Astrocyte of the cerebellum (primary cell): ENCODE measurements at regions not wholly inside any gene's neighbourhood (a gene's known extent, or its start where the extent isn't known, plus 50 kb on each side); places are given as distances from the start of the nearest gene placed in this dataset.

Source experiments
- DNase-seq: peaks from one replicate; pipeline ENCODE4 v3.0.0-alpha.2; 2011; ENCODE audit warnings: low read depth
- H3K4me3 ChIP-seq: 2 replicates; pipeline ENCODE4 v1.5.1; 2011; ENCODE audit warnings: mild to moderate bottlenecking, low read depth, low read length, moderate library complexity
- in situ Hi-C: cut with HindIII; loops from 2 replicates; pipeline ENCODE4 v1.10.0; 2017; ENCODE audit warnings: low sequenced_read_pairs
- TF ChIP-seq, protein P1 (sequence below): IDR thresholded peaks from 2 replicates; pipeline ENCODE4 v1.5.1; 2012; ENCODE audit warnings: low read length, low read depth, moderate library complexity, mild to moderate bottlenecking; ENCODE audit errors: missing control alignments

GRCh38 chr5:3996707-3997336, 401.2 kb downstream of the IRX1 start:
- no peak overlapping the region for H3K4me3 ChIP-seq
- in situ Hi-C loops = no loop called here
- TF ChIP-seq, protein P1, sequence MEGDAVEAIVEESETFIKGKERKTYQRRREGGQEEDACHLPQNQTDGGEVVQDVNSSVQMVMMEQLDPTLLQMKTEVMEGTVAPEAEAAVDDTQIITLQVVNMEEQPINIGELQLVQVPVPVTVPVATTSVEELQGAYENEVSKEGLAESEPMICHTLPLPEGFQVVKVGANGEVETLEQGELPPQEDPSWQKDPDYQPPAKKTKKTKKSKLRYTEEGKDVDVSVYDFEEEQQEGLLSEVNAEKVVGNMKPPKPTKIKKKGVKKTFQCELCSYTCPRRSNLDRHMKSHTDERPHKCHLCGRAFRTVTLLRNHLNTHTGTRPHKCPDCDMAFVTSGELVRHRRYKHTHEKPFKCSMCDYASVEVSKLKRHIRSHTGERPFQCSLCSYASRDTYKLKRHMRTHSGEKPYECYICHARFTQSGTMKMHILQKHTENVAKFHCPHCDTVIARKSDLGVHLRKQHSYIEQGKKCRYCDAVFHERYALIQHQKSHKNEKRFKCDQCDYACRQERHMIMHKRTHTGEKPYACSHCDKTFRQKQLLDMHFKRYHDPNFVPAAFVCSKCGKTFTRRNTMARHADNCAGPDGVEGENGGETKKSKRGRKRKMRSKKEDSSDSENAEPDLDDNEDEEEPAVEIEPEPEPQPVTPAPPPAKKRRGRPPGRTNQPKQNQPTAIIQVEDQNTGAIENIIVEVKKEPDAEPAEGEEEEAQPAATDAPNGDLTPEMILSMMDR = no peak
- DNase-seq = no peak

- DNase-seq = no peak
- no peak overlapping the region for H3K4me3 ChIP-seq
- in situ Hi-C loops = no loop called here
- TF ChIP-seq, protein P1 = no peak
These were observed 402.0 kb downstream of the IRX1 start for GRCh38 chr5:3997670-3998069.

DNA sequence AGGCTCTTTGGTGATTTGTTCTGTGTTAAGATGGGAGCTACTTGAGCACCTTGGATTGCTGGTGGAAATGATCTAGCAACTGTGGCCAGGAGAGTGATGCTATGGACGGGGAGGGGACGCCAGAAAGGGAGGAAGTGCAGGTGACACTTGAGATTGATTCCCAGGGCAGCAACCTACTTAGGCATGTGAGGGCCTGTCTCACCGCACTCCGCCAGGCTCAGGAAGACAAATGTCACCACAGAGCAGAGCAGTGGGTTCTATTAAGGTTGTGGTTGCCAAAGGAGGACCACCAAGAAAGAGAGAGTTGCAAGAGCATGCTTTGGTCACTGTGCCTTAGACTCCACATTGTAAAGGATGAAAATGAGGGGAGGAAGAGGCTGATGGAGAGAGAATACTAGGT, 404.3 kb downstream of the IRX1 start:
- no peak for DNase-seq
- H3K4me3 ChIP-seq = no peak overlapping the region
- TF ChIP-seq, protein P1 = no peak
- in situ Hi-C loops = no loop called here

DNA sequence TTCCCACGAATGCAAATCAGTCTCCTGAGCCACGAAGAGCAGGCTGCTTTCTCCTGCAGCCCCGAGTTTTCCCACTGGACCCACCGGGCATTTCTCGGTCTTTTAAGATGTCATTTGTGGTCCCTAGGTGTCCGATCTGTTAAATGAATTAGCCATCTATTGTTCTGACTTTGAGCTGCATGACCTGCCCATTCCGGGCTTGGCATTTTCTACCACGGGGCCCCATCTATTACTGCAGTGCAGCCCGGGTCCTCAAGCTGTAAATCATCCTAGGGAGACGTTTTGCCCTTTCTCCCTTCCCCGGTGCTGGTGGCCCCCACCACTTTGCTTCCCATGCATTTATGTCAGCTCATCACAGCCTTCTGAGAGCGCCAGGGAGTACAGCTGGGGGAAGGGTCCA, 405.4 kb downstream of the IRX1 start:
- TF ChIP-seq, protein P1 = no peak
- in situ Hi-C loops = no loop called here
- no peak for DNase-seq
- H3K4me3 ChIP-seq = no peak overlapping the region

GRCh38 chr5:4001758-4002533, 406.3 kb downstream of the IRX1 start:
- DNase-seq = no peak
- no peak overlapping the region for H3K4me3 ChIP-seq
- in situ Hi-C loops = no loop called here
- TF ChIP-seq, protein P1 = no peak

GRCh38 chr5:4005335-4005734, 409.7 kb downstream of the IRX1 start:
- TF ChIP-seq, protein P1 = no peak
- in situ Hi-C loops = no loop called here

More at GRCh38 chr5:4005335-4005734, 409.7 kb downstream of the IRX1 start:
- no peak for DNase-seq
- no peak overlapping the region for H3K4me3 ChIP-seq
